H1 (cell line): ENCODE measurements at regions not wholly inside any gene's neighbourhood (a gene's known extent, or its start where the extent isn't known, plus 50 kb on each side); places are given as distances from the start of the nearest gene placed in this dataset.

Source experiments
- ATF3 ChIP-seq: IDR thresholded peaks from 2 replicates; pipeline ENCODE4 v1.6.1; 2011; ENCODE audit warnings: low read depth, mild to moderate bottlenecking, low read length; ENCODE audit not compliant: insufficient read depth
- TEAD4 ChIP-seq: IDR thresholded peaks from 2 replicates; pipeline ENCODE4 v1.6.1; 2012; ENCODE audit warnings: low read depth, low read length, inconsistent platforms, mixed read lengths

GRCh38 chr11:27558401-27558800 lies 51.8 kb upstream of the LIN7C start (continued):
- TF ChIP-seq TEAD4 (no peak), ATF3 (no peak)
